Panc1 (cell line): ENCODE measurements at regions not wholly inside any gene's neighbourhood (a gene's known extent, or its start where the extent isn't known, plus 50 kb on each side); places are given as distances from the start of the nearest gene placed in this dataset.

Source experiments
- ATAC-seq: fragments of 200-7000 bp; cut with Tn5 transposase; 2 replicates; pipeline ENCODE4 v1.9.1; 2020; ENCODE audit warnings: mild to moderate bottlenecking, moderate library complexity
- BruUV-seq: library from RNA; stranded (reverse); fragments of 400-500 nt; replicated peaks from 2 replicates; lab custom pipeline; 2021; lab: Mats Ljungman, UMichigan
- CTCF ChIA-PET: fragments of 300-600 bp; sonication (Branson Sonifier 250); formaldehyde crosslinking; loops from one replicate; lab custom pipeline; 2022; ENCODE audit warnings: antibody characterized with exemption; lab: Charles Lee
- POLR2A ChIA-PET: fragments of 300-600 bp; sonication (Branson Sonifier 250); formaldehyde crosslinking; loops from one replicate; lab custom pipeline; 2022; ENCODE audit warnings: antibody characterized with exemption; lab: Charles Lee
- DNase-seq: peaks from one replicate; pipeline ENCODE4 v3.0.0-alpha.2; 2010; ENCODE audit warnings: low read depth, low spot score
- H3K27ac ChIP-seq: 2 replicates; pipeline ENCODE4 v1.5.1; 2011; ENCODE audit warnings: mild to moderate bottlenecking, low read length, inconsistent platforms
- H3K27me3 ChIP-seq: fragments of 200-500 bp; sonication (Bioruptor generic); 2 replicates; pipeline ENCODE4 v1.6.0; 2014; ENCODE audit warnings: low read length, inconsistent platforms; ENCODE audit not compliant: control insufficient read depth, insufficient read depth
- H3K36me3 ChIP-seq: fragments of 200-500 bp; sonication (Bioruptor generic); 2 replicates; pipeline ENCODE4 v1.5.1; 2014; ENCODE audit warnings: inconsistent platforms, mild to moderate bottlenecking, low read length, moderate library complexity; ENCODE audit not compliant: control insufficient read depth, insufficient read depth
- H3K4me1 ChIP-seq: 2 replicates; pipeline ENCODE4 v1.5.1; 2011; ENCODE audit warnings: inconsistent platforms, mild to moderate bottlenecking, low read length, moderate library complexity; ENCODE audit not compliant: control insufficient read depth, insufficient read depth
- H3K4me3 ChIP-seq, 2 experiments: 2 replicates each; pipeline ENCODE4 v1.5.1; 2011 to 2012; ENCODE audit warnings: low read depth in 2 of 2, low read length in 2 of 2, mild to moderate bottlenecking in 2 of 2, inconsistent platforms in 1 of 2, moderate library complexity in 1 of 2
- H3K9me3 ChIP-seq: fragments of 200-500 bp; sonication (Bioruptor generic); 2 replicates; pipeline ENCODE4 v1.5.1; 2014; ENCODE audit warnings: low read depth, mild to moderate bottlenecking, inconsistent platforms, low read length, moderate library complexity; ENCODE audit not compliant: control insufficient read depth, insufficient read depth
- POLR2AphosphoS5 ChIP-seq: IDR thresholded peaks from 2 replicates; pipeline ENCODE4 v1.6.1; 2012; ENCODE audit warnings: mild to moderate bottlenecking, low read depth, low read length, moderate library complexity
- REST ChIP-seq, 2 experiments: IDR thresholded peaks; 2 replicates each; pipeline ENCODE4 v1.6.1; 2011 to 2012; ENCODE audit warnings: low read depth in 2 of 2, control low read depth in 1 of 2, low read length in 1 of 2, mild to moderate bottlenecking in 1 of 2, moderate library complexity in 1 of 2; ENCODE audit not compliant: insufficient read depth in 1 of 2
- SIN3A ChIP-seq: IDR thresholded peaks from 2 replicates; pipeline ENCODE4 v1.6.1; 2012; ENCODE audit warnings: low read depth, mild to moderate bottlenecking, low read length, moderate library complexity, borderline replicate concordance; ENCODE audit not compliant: insufficient read depth
- TCF7L2 ChIP-seq: IDR thresholded peaks from 2 replicates; pipeline ENCODE4 v1.6.1; 2011; ENCODE audit warnings: mild to moderate bottlenecking, low read depth, low read length, inconsistent platforms
- in situ Hi-C: cut with HindIII; loops from 2 replicates; pipeline ENCODE4 v1.10.0; 2016; ENCODE audit warnings: low sequenced_read_pairs, low pct_unique_long_range_greater_than_20kb
- intact Hi-C: fragments of 100-400 bp; cut with micrococcal nuclease; formaldehyde crosslinking; loops from one replicate; pipeline ENCODE4 v1.10.0; 2022; ENCODE audit not compliant: unreplicated experiment
- TF ChIP-seq, protein P1 (sequence below): fragments of 450-650 bp; IDR thresholded peaks from 2 replicates; pipeline ENCODE4 v1.5.1; 2017; ENCODE audit warnings: mild to moderate bottlenecking

- POLR2A ChIA-PET = no interaction called here
- Histone ChIP-seq H3K27me3 (no peaks in the 10 kb centered on the region), H3K9me3 (no peaks in the 10 kb centered on the region), H3K27ac (no peak overlapping the region), H3K36me3 (no peaks in the 10 kb centered on the region), H3K4me1 (no peaks in the 10 kb centered on the region), H3K4me3 (no peak overlapping the region)
- CTCF ChIA-PET = no interaction called here
- DNase-seq (no peak), ATAC-seq (no peak)
- no TSS peak for BruUV-seq
- intact Hi-C loops (no loop called here), in situ Hi-C loops (no loop called here)
- TF ChIP-seq SIN3A = no peak
Measured at GRCh38 chr18:35770376-35771014, 189.0 kb downstream of the GALNT1 start.

GRCh38 chr18:35771172-35771571 lies 189.6 kb downstream of the GALNT1 start:
- BruUV-seq = no TSS peak
- no peaks in the 10 kb centered on the region for H3K9me3 ChIP-seq
- H3K27me3 ChIP-seq = no peaks in the 10 kb centered on the region
- H3K36me3 ChIP-seq = no peaks in the 10 kb centered on the region
- H3K4me1 ChIP-seq = no peaks in the 10 kb centered on the region
- ChIA-PET POLR2A (no interaction called here), CTCF (no interaction called here)
- no peak for ATAC-seq
- no peak for DNase-seq
- H3K4me3 ChIP-seq = no peak overlapping the region
- in situ Hi-C loops (no loop called here), intact Hi-C loops (no loop called here)
- TF ChIP-seq TCF7L2 (no peak), REST (IDR thresholded peaks at IDR 0.05; ENCODE audit: insufficient read depth in 1 of 2, low read depth in 2 of 2, low read length in 1 of 2) (no peak), POLR2AphosphoS5 (no peak)
- TF ChIP-seq, protein P1, sequence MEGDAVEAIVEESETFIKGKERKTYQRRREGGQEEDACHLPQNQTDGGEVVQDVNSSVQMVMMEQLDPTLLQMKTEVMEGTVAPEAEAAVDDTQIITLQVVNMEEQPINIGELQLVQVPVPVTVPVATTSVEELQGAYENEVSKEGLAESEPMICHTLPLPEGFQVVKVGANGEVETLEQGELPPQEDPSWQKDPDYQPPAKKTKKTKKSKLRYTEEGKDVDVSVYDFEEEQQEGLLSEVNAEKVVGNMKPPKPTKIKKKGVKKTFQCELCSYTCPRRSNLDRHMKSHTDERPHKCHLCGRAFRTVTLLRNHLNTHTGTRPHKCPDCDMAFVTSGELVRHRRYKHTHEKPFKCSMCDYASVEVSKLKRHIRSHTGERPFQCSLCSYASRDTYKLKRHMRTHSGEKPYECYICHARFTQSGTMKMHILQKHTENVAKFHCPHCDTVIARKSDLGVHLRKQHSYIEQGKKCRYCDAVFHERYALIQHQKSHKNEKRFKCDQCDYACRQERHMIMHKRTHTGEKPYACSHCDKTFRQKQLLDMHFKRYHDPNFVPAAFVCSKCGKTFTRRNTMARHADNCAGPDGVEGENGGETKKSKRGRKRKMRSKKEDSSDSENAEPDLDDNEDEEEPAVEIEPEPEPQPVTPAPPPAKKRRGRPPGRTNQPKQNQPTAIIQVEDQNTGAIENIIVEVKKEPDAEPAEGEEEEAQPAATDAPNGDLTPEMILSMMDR = no peak
- H3K27ac ChIP-seq = no peak overlapping the region

- intact Hi-C loops (no loop called here), in situ Hi-C loops (no loop called here)
- H3K27ac ChIP-seq = no peak overlapping the region
- no peak for TF ChIP-seq TCF7L2
- TF ChIP-seq REST (IDR thresholded peaks at IDR 0.05; ENCODE audit: insufficient read depth in 1 of 2, low read depth in 2 of 2, low read length in 1 of 2) = peak; percentile 70 to 84
- DNase-seq = no peak
- ChIA-PET CTCF (no interaction called here), POLR2A (no interaction called here)
- no peaks in the 10 kb centered on the region for H3K4me1 ChIP-seq
- H3K36me3 ChIP-seq = no peaks in the 10 kb centered on the region
- no TSS peak for BruUV-seq
- no peak overlapping the region for H3K4me3 ChIP-seq
- ATAC-seq = no peak
- H3K9me3 ChIP-seq = no peaks in the 10 kb centered on the region
- no peaks in the 10 kb centered on the region for H3K27me3 ChIP-seq
Measured at GRCh38 chr18:35775887-35776286, 194.3 kb downstream of the GALNT1 start.
